ENCODE measurements at regions not wholly inside any gene's neighbourhood (a gene's known extent, or its start where the extent isn't known, plus 50 kb on each side); places are given as distances from the start of the nearest gene placed in this dataset.

GRCh38 chr6:122284848-122285247 lies 114.6 kb upstream of the HSF2 start:
- Histone ChIP-seq H2AFZ (ENCODE audit: low read length) (no peak overlapping the region), H3K79me1 (ENCODE audit: insufficient read depth, low read depth, low read length, poor library complexity, severe bottlenecking) (no peaks in the 10 kb centered on the region), H4K8ac (replicated peaks; ENCODE audit: insufficient read length, low read depth, low read length) (no peak overlapping the region), H3K4ac (ENCODE audit: low read depth, low read length) (no peak overlapping the region), H4K20me1 (ENCODE audit: control insufficient read depth, insufficient read depth, insufficient read length) (no peaks in the 10 kb centered on the region), H2BK5ac (ENCODE audit: insufficient read length, low read length) (no peak overlapping the region), H3T11ph (ENCODE audit: low read length) (no peak overlapping the region), H4K5ac (ENCODE audit: insufficient read length, low read depth, low read length) (no peak overlapping the region), H2BK20ac (ENCODE audit: low read depth, low read length, poor library complexity, severe bottlenecking) (no peak overlapping the region), H2BK120ac (ENCODE audit: low read depth, low read length, poor library complexity, severe bottlenecking) (no peak overlapping the region), H3K9me3 (ENCODE audit: control insufficient read depth, low read depth, low read length) (no peaks in the 10 kb centered on the region), H3K4me2 (ENCODE audit: insufficient read depth, insufficient read length, low read length) (no peak overlapping the region), H3K56ac (ENCODE audit: insufficient read length, low read depth, low read length) (no peak overlapping the region), H3K14ac (ENCODE audit: insufficient read depth, low read length) (no peak overlapping the region), H3K18ac (ENCODE audit: insufficient read length, low read depth, low read length) (no peak overlapping the region), H3K79me2 (ENCODE audit: insufficient read depth, low read length) (no peaks in the 10 kb centered on the region), H2BK12ac (ENCODE audit: insufficient read length, low read depth, low read length) (no peak overlapping the region), H3K27ac (ENCODE audit: insufficient read length, low read depth, low read length) (no peak overlapping the region), H3K23ac (ENCODE audit: insufficient read length, low read depth, low read length) (no peak overlapping the region), H3K27me3 (ENCODE audit: insufficient read depth, low read length) (no peaks in the 10 kb centered on the region), H4K91ac (ENCODE audit: insufficient read length, low read depth, low read length) (no peak overlapping the region), H2AK5ac (ENCODE audit: insufficient read length, low read length) (no peak overlapping the region), H3K4me1 (ENCODE audit: insufficient read depth, low read length) (no peaks in the 10 kb centered on the region), H2BK15ac (ENCODE audit: low read depth, low read length) (no peak overlapping the region), H3K9ac (ENCODE audit: extremely low read depth, insufficient read length, low read length) (no peak overlapping the region), H3K23me2 (ENCODE audit: insufficient read length, low read depth, low read length, poor library complexity, severe bottlenecking) (no peaks in the 10 kb centered on the region)
- WGBS (ENCODE audit: extremely low coverage, insufficient read length, low lambda C conversion rate) = no CpG with 5 or more reads among the region's 1 CpG
- DNase-seq = no peak
- peaks cover 0 to 5% of the 10 kb centered on the region in 2 experiments; a peak in 1 of 5 replicates for H3K9me3 Mint-ChIP-seq
- H3K4me3 Mint-ChIP-seq = no peak overlapping the region
- H3K4me1 Mint-ChIP-seq = 0 out of 4 replicates have a peak, but pooled peaks cover 0 to 4% of the 10 kb centered on the region in 2 experiments
- no peaks in the 10 kb centered on the region for H3K27me3 Mint-ChIP-seq (ENCODE audit: low read depth)
- no peaks in the 10 kb centered on the region; a peak in 1 of 7 replicates for H3K36me3 Mint-ChIP-seq (ENCODE audit: insufficient read depth in 1 of 3, low read depth in 3 of 3)
- no peak for TF ChIP-seq CTCF (conservative IDR thresholded peaks at IDR 0.05)
- no peak overlapping the region for H3K27ac Mint-ChIP-seq

Data from H9 (cell line).